Mucosa of descending colon (tissue), 3 donors: ENCODE measurements at regions not wholly inside any gene's neighbourhood (a gene's known extent, or its start where the extent isn't known, plus 50 kb on each side); places are given as distances from the start of the nearest gene placed in this dataset.

ENCODE experiments used
- ATAC-seq: fragments of 200-7000 bp; cut with Tn5 transposase; one replicate; pipeline ENCODE4 v1.9.1; 2020; ENCODE audit warnings: mild to moderate bottlenecking, moderate library complexity
- DNase-seq, 3 donors: peaks; one replicate each; pipeline ENCODE4 v3.0.0-alpha.2; 2020
- H3K36me3 ChIP-seq: fragments of 200-600 bp; one replicate; pipeline ENCODE4 v1.8.0; 2021; ENCODE audit warnings: low read depth, mild to moderate bottlenecking
- H3K4me1 ChIP-seq: fragments of 200-600 bp; one replicate; pipeline ENCODE4 v1.8.0; 2021; ENCODE audit warnings: low read depth, mild to moderate bottlenecking
- H3K4me3 ChIP-seq: fragments of 200-600 bp; one replicate; pipeline ENCODE4 v1.8.0; 2021; ENCODE audit warnings: mild to moderate bottlenecking
- H3K9me3 ChIP-seq: fragments of 200-600 bp; one replicate; pipeline ENCODE4 v1.8.0; 2021; ENCODE audit warnings: mild to moderate bottlenecking
- intact Hi-C, 2 donors: fragments of 100-400 bp; cut with DNase I in 1 of 2; cut with micrococcal nuclease in 1 of 2; formaldehyde crosslinking; loops; one replicate each; pipeline versions ENCODE4 v1.11.0 to v1.11.1; 2022; cut with DNase I, micrococcal nuclease
- TF ChIP-seq, protein P1 (sequence below): fragments of 200-600 bp; IDR thresholded peaks from one replicate; pipeline ENCODE4 v1.8.0; 2022; ENCODE audit warnings: antibody characterized with exemption, mild to moderate bottlenecking
- donor health status: DM: no; HTN: no; CAD: no; lungs with moderate emphysema.
- donor health status: DM: no; HTN: no; CAD: no.
- donor health status: DM: no; HTN: yes; CAD: no.

DNA sequence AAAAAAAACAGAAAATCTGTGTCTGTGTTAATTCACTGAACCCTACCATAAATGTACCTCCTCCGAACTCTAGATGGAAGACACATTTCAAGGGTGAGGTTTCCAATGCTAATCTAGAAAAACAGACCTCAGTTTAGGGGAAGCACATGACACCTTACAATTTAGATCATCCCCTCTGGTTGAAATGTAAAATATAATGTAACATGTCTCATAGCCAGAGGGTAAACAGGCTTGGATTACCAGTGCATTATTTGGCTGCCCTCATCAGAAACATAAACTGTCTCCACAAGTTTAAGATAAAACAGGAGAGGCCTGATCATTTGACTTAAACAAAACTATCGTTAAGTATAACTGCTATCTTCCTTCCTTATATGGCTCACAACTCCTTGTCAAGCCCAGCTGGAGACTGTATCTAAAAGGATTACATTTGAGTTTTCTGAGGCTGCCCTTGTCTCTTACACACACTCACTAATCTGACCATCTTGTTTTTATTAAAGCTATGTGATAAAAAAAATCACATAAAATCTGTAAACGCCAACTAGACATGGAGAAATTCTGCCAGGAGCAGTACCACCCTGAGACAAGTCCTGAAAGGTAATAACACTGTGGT, 105.7 kb downstream of the LURAP1L start:
- ATAC-seq (no peak), DNase-seq (no peak)
- TF ChIP-seq, protein P1, sequence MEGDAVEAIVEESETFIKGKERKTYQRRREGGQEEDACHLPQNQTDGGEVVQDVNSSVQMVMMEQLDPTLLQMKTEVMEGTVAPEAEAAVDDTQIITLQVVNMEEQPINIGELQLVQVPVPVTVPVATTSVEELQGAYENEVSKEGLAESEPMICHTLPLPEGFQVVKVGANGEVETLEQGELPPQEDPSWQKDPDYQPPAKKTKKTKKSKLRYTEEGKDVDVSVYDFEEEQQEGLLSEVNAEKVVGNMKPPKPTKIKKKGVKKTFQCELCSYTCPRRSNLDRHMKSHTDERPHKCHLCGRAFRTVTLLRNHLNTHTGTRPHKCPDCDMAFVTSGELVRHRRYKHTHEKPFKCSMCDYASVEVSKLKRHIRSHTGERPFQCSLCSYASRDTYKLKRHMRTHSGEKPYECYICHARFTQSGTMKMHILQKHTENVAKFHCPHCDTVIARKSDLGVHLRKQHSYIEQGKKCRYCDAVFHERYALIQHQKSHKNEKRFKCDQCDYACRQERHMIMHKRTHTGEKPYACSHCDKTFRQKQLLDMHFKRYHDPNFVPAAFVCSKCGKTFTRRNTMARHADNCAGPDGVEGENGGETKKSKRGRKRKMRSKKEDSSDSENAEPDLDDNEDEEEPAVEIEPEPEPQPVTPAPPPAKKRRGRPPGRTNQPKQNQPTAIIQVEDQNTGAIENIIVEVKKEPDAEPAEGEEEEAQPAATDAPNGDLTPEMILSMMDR: no peak
- H3K9me3 ChIP-seq: no peaks in the 10 kb centered on the region
- intact Hi-C loops: no loop called here
- no peaks in the 10 kb centered on the region for H3K4me1 ChIP-seq
- H3K36me3 ChIP-seq: no peaks in the 10 kb centered on the region
- no peak overlapping the region for H3K4me3 ChIP-seq

GRCh38 chr9:12882430-12882829, 107.6 kb downstream of the LURAP1L start:
- DNase-seq (no peak), ATAC-seq (no peak)
- H3K4me1 ChIP-seq: no peaks in the 10 kb centered on the region
- intact Hi-C loops: no loop called here
- no peak overlapping the region for H3K4me3 ChIP-seq
- TF ChIP-seq, protein P1: no peak
- no peaks in the 10 kb centered on the region for H3K9me3 ChIP-seq
- H3K36me3 ChIP-seq: no peaks in the 10 kb centered on the region

DNA sequence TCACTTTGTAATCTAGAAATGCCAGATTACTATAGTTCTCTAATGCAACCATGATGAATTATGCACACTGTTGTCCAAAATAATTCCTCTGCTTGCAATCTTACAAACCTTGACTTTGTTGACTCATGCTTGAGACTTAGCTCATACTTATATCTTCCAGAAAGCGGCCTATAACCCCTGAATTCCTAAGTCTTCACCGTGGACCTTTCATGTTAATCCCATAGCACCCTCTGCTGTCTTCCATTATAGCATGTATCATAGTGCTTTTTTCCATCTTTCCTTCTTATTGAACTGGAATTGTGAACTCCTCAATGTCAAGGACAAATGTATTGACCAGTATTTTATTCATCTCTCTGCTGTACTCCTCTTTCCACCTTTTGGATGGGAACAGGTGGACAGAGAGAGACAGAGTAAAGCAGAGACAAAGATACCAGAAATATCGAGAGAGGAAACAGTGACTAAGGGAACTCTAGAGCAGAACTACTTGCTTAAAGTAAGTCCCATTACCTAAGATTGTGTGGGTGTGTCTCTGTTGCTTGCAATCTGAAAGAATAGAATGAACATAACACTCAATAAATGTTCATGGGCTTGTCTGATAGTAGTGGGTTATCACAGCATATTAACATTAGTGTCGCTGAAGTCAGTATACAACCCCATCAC, 110.0 kb downstream of the LURAP1L start:
- intact Hi-C loops: loop anchor here (5.0 kb wide), 1 partner anchor 163 kb away; no protein-coding TSS in a partner anchor
- peak; percentile 92 for ATAC-seq
- Histone ChIP-seq H3K9me3 (no peaks in the 10 kb centered on the region), H3K4me1 (no peaks in the 10 kb centered on the region), H3K4me3 (no peak overlapping the region), H3K36me3 (no peaks in the 10 kb centered on the region)
- TF ChIP-seq, protein P1: peak; percentile 5
- DNase-seq: peak in 1 of 3 donors; percentile 48

GRCh38 chr9:12889402-12890106, 114.7 kb downstream of the LURAP1L start:
- TF ChIP-seq, protein P1: no peak
- Histone ChIP-seq H3K36me3 (no peaks in the 10 kb centered on the region), H3K4me3 (no peak overlapping the region), H3K9me3 (no peaks in the 10 kb centered on the region), H3K4me1 (no peaks in the 10 kb centered on the region)
- intact Hi-C loops: loop anchor here (5.0 kb wide), 1 partner anchor 167 kb away; no protein-coding TSS in a partner anchor
- DNase-seq (no peak), ATAC-seq (no peak)

DNA sequence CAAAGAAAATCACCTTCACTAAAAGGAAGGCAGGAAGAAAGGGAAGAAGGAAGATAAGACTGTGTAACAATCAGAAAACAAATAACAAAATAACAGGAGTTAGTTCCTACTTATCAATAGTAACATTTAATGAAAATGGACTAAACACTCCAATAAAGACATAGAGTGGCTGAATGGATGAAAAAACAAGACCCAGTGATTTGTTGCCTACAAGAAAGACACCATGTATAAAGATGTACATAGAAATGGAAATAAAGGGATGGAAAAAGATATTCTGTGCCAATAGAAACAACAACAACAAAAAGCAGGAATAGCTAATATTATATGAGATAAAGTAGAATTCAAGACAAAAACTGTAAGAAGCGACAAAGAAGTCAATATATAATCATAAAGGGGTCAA, 116.8 kb downstream of the LURAP1L start:
- no peak overlapping the region for H3K4me3 ChIP-seq
- DNase-seq: no peak
- ATAC-seq: no peak
- H3K36me3 ChIP-seq: no peaks in the 10 kb centered on the region
- no peaks in the 10 kb centered on the region for H3K9me3 ChIP-seq
- TF ChIP-seq, protein P1: no peak
- H3K4me1 ChIP-seq: no peaks in the 10 kb centered on the region
- intact Hi-C loops: no loop called here
